ENCODE measurements at regions not wholly inside any gene's neighbourhood (a gene's known extent, or its start where the extent isn't known, plus 50 kb on each side); places are given as distances from the start of the nearest gene placed in this dataset.
"Not testable (repeated sequence)": the region's sequence is repeated elsewhere in the genome, so short reads cannot be mapped to it uniquely, and the experiment has no call there.

DNA sequence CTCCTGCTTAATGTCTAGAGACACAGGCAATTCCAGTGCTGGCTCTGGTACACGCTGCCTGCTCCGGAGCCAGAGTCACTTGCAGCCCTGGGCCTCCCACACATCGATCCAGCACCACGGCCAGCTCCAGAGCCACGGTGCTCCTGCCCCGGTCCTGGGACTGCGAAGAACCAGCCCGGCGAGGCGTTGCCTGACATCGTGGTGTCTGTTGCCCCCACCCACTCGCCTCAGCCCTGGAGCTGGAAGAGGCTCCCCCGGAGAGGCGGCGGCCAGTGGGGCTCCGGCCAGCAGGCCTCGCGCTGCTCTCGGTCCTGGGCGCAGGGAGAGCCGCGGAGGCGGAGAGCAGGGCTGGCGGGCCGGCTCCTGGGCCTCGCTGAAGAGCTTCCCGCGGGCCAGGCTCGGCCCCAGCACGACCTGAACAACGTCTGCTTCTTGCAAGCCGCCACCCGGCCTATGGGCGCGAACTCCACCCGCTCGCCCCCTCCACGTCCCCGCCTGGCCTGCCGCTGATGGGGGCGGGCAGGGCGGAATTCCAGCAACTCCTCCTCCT lies 364.8 kb downstream of the CEP170 start:
- no peak overlapping the region for H3K4me3 ChIP-seq
- no peak for DNase-seq
- intact Hi-C loops (cut with DNase I; ENCODE audit: low total_unique reads) = no loop called here
- H3K27me3 ChIP-seq (replicated peaks in 1 of 7) = peaks cover 0 to 19% (median 7%) of the 10 kb centered on the region in 7 donors
- no peaks in the 10 kb centered on the region for H3K36me3 ChIP-seq
- H3K4me1 ChIP-seq = no peaks in the 10 kb centered on the region
- TF ChIP-seq, protein P1, sequence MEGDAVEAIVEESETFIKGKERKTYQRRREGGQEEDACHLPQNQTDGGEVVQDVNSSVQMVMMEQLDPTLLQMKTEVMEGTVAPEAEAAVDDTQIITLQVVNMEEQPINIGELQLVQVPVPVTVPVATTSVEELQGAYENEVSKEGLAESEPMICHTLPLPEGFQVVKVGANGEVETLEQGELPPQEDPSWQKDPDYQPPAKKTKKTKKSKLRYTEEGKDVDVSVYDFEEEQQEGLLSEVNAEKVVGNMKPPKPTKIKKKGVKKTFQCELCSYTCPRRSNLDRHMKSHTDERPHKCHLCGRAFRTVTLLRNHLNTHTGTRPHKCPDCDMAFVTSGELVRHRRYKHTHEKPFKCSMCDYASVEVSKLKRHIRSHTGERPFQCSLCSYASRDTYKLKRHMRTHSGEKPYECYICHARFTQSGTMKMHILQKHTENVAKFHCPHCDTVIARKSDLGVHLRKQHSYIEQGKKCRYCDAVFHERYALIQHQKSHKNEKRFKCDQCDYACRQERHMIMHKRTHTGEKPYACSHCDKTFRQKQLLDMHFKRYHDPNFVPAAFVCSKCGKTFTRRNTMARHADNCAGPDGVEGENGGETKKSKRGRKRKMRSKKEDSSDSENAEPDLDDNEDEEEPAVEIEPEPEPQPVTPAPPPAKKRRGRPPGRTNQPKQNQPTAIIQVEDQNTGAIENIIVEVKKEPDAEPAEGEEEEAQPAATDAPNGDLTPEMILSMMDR (IDR thresholded peaks at IDR 0.05 in 8 of 11, conservative IDR thresholded peaks at IDR 0.05 in 3 of 11) = no peak
- TF ChIP-seq POLR2A (IDR thresholded peaks at IDR 0.05) = no peak
- TF ChIP-seq POLR2AphosphoS5 (IDR thresholded peaks at IDR 0.05) = no peak
- 10 to 20% (median 13%) methylated on average over 5 to 42 of the region's 42 CpGs for WGBS, 5 donors
- H3K9me3 ChIP-seq = no peaks in the 10 kb centered on the region
- H3K27ac ChIP-seq = no peak overlapping the region

DNA sequence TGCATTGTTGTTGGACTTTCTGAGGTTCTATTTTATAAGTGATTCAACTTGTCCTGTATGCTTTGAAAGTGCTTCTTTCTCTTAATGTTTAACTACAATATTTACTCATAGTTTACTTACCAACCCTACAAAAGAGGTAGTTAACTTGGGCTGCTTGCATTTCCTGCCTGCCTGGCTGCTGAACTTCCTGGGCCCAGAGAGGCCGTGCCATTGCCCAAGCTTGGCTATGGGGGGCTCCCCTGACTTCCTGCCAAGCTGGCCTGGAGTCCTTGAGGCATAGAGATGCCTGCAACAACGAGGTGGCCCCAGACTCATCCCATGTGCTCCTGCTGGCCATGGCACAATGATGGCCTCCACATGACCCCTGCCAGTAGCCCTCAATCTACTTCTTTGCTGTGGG lies 361.6 kb upstream of the PLD5 start:
- 7 to 15% (median 12%) methylated on average over 2 of the region's 2 CpGs for WGBS, 5 donors
- no peak for DNase-seq
- peaks cover 0 to 15% (median 7%) of the 10 kb centered on the region in 7 donors for H3K27me3 ChIP-seq (replicated peaks in 1 of 7)
- intact Hi-C loops (cut with DNase I; ENCODE audit: low total_unique reads) = no loop called here
- no peak for TF ChIP-seq POLR2A (IDR thresholded peaks at IDR 0.05)
- TF ChIP-seq POLR2AphosphoS5 (IDR thresholded peaks at IDR 0.05) = no peak
- TF ChIP-seq, protein P1 (IDR thresholded peaks at IDR 0.05 in 8 of 11, conservative IDR thresholded peaks at IDR 0.05 in 3 of 11) = no peak
- no peaks in the 10 kb centered on the region for H3K4me1 ChIP-seq
- no peaks in the 10 kb centered on the region for H3K9me3 ChIP-seq
- H3K27ac ChIP-seq = no peak overlapping the region
- H3K4me3 ChIP-seq = no peak overlapping the region
- H3K36me3 ChIP-seq = no peaks in the 10 kb centered on the region

DNA sequence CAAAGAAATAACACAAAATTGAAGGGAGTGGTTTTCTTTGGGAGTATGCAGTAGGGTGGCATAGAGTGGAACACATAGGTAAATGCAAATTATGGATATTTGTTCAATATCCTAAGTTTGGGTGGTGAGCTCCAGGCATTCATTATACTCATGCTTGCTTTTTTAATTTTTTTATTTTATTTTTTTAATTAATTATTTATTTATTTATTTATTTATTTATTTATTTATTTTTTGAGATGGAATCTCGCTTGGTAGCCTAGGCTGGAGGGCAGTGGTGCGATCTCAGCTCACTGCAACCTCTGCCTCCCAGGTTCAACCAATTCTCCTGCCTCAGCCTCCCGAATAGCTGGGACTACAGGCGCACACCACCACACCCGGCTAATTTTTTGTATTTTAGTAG lies 355.5 kb upstream of the PLD5 start:
- DNase-seq; H3K27ac ChIP-seq; H3K4me3 ChIP-seq; H3K9me3 ChIP-seq; H3K36me3 ChIP-seq; intact Hi-C loops (cut with DNase I; ENCODE audit: low total_unique reads); H3K27me3 ChIP-seq (replicated peaks in 1 of 7); H3K4me1 ChIP-seq: not testable (repeated sequence)
- 57 to 92% (median 75%) methylated on average over 5 of the region's 5 CpGs for WGBS, 5 donors

DNA sequence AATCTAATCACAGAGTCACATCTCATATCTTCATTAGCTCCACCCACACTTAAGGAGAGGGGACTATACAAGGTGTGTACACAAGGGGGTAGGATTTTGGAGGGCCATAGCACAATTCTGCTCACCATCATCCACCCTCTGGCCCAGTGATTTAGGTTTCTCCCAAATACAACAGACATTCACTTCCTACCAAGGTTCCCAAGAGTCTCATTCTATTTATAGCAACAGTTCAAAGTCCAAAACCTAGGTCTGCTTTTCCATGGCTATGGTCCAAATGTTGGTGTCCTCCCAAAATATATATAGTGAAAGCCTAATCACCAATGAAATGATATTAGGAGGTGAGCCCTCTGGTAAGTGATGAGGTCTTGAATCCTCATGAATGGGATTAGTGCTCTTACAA lies 353.2 kb upstream of the PLD5 start:
- no peak for TF ChIP-seq POLR2AphosphoS5 (IDR thresholded peaks at IDR 0.05)
- TF ChIP-seq, protein P1 (IDR thresholded peaks at IDR 0.05 in 8 of 11, conservative IDR thresholded peaks at IDR 0.05 in 3 of 11) = no peak
- TF ChIP-seq POLR2A (IDR thresholded peaks at IDR 0.05) = no peak
- no peak overlapping the region for H3K27ac ChIP-seq
- intact Hi-C loops (cut with DNase I; ENCODE audit: low total_unique reads) = no loop called here
- no peaks in the 10 kb centered on the region for H3K4me1 ChIP-seq
- DNase-seq = no peak
- H3K9me3 ChIP-seq = no peaks in the 10 kb centered on the region
- no peaks in the 10 kb centered on the region for H3K27me3 ChIP-seq (replicated peaks in 1 of 7)
- H3K36me3 ChIP-seq = no peaks in the 10 kb centered on the region
- no peak overlapping the region for H3K4me3 ChIP-seq

DNA sequence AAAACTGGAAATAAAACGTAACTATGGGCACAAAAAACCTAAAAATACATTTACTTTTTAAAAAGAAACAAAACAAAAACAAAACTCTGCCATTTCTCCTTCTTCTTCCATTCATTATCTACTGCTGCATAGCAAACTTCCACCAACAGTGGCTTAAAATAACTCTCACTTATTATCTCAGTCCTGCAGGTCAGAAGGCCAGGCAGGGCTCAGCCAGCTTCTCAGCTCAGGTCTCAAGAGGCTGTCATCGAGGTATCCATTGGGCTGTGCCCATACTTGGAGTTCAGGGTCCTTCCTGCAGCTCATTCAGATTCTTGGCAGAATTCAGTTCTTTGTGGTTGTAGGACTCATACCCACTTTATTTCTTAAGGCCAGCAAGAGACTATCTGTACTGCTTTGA lies 352.7 kb upstream of the PLD5 start:
- Histone ChIP-seq H3K27ac (no peak overlapping the region), H3K4me1 (no peaks in the 10 kb centered on the region), H3K36me3 (no peaks in the 10 kb centered on the region), H3K27me3 (replicated peaks in 1 of 7) (no peaks in the 10 kb centered on the region), H3K9me3 (no peaks in the 10 kb centered on the region), H3K4me3 (no peak overlapping the region)
- TF ChIP-seq, protein P1 (IDR thresholded peaks at IDR 0.05 in 8 of 11, conservative IDR thresholded peaks at IDR 0.05 in 3 of 11) = no peak
- TF ChIP-seq POLR2A (IDR thresholded peaks at IDR 0.05) = no peak
- TF ChIP-seq POLR2AphosphoS5 (IDR thresholded peaks at IDR 0.05) = no peak
- 20 to 42% (median 31%) methylated on average over 2 of the region's 2 CpGs for WGBS, 5 donors
- DNase-seq = no peak
- intact Hi-C loops (cut with DNase I; ENCODE audit: low total_unique reads) = no loop called here

Measured in spleen (tissue), 11 donors.